H1 (cell line): ENCODE measurements at regions not wholly inside any gene's neighbourhood (a gene's known extent, or its start where the extent isn't known, plus 50 kb on each side); places are given as distances from the start of the nearest gene placed in this dataset.

Experiments
- CTCF ChIA-PET: fragments of 300-600 bp; sonication (Branson Sonifier 250); formaldehyde crosslinking; loops from one replicate; lab custom pipeline; 2021; ENCODE audit not compliant: partially characterized antibody; lab: Charles Lee
- POLR2A ChIA-PET: fragments of 300-600 bp; sonication (Branson Sonifier 250); formaldehyde crosslinking; loops from one replicate; lab custom pipeline; 2021; ENCODE audit warnings: inconsistent platforms; ENCODE audit not compliant: partially characterized antibody; lab: Charles Lee
- DNase-seq, 2 experiments: peaks; one replicate each; pipeline versions ENCODE4 v3.0.0 to v3.0.0-alpha.2; 2010 to 2022; ENCODE audit warnings: low spot score in 2 of 2, low read depth in 1 of 2, mixed read lengths in 1 of 2
- FAIRE-seq: peaks from 2 replicates; lab custom pipeline; 2011; peaks lifted over from hg19 to GRCh38; lab: Jason Lieb, UNC
- H2AFZ ChIP-seq: 2 replicates; pipeline ENCODE4 v1.8.1; 2012; ENCODE audit warnings: low read length, inconsistent platforms
- H2AK5ac ChIP-seq: 2 replicates; pipeline ENCODE4 v1.6.1; 2013; ENCODE audit warnings: low read depth, low read length
- H2BK120ac ChIP-seq: replicated peaks from 2 replicates; pipeline ENCODE3; 2013; ENCODE audit warnings: low read depth, low read length, inconsistent platforms
- H2BK12ac ChIP-seq: 2 replicates; pipeline ENCODE4 v1.6.1; 2013; ENCODE audit warnings: low read depth, low read length
- H2BK15ac ChIP-seq: 2 replicates; pipeline ENCODE4 v1.6.1; 2013; ENCODE audit warnings: low read length
- H2BK20ac ChIP-seq: 2 replicates; pipeline ENCODE4 v1.6.1; 2013; ENCODE audit warnings: low read length
- H2BK5ac ChIP-seq: 2 replicates; pipeline ENCODE4 v1.6.1; 2013; ENCODE audit warnings: low read depth, low read length
- H3K14ac ChIP-seq: 2 replicates; pipeline ENCODE4 v1.6.1; 2013; ENCODE audit warnings: inconsistent platforms; ENCODE audit not compliant: insufficient read length
- H3K18ac ChIP-seq: 2 replicates; pipeline ENCODE4 v1.6.1; 2013; ENCODE audit warnings: low read length; ENCODE audit errors: extremely low read depth
- H3K23ac ChIP-seq: 2 replicates; pipeline ENCODE4 v1.6.1; 2013; ENCODE audit warnings: inconsistent platforms; ENCODE audit not compliant: insufficient read length
- H3K23me2 ChIP-seq: 2 replicates; pipeline ENCODE4 v1.6.1; 2013; ENCODE audit warnings: low read depth, low read length
- H3K27ac ChIP-seq: 2 replicates; pipeline ENCODE4 v1.6.1; 2011; ENCODE audit warnings: low read depth, low read length, inconsistent platforms
- H3K27me3 ChIP-seq, 4 experiments: replicated peaks in 1 of 4; 1 replicate in 1 of 4; 2 replicates in 3 of 4; pipeline versions ENCODE4 v1.6.1 to v1.8.1; 2011 to 2013; ENCODE audit warnings: low read length in 3 of 4, mild to moderate bottlenecking in 3 of 4, inconsistent platforms in 2 of 4, mixed read lengths in 2 of 4, moderate library complexity in 1 of 4; ENCODE audit not compliant: control insufficient read depth in 3 of 4, insufficient read depth in 3 of 4; ENCODE audit errors: extremely low read depth in 1 of 4
- H3K36me3 ChIP-seq, 4 experiments: 2 replicates each; pipeline versions ENCODE4 v1.6.1 to v1.8.1; 2011 to 2013; ENCODE audit warnings: mild to moderate bottlenecking in 4 of 4, low read length in 3 of 4, moderate library complexity in 2 of 4, control low read depth in 1 of 4, inconsistent platforms in 1 of 4; ENCODE audit not compliant: insufficient read depth in 4 of 4, control insufficient read depth in 2 of 4
- H3K4ac ChIP-seq: replicated peaks from 2 replicates; pipeline ENCODE3; 2013; ENCODE audit warnings: low read length, low read depth, mixed read lengths, inconsistent platforms; ENCODE audit not compliant: insufficient read length
- H3K4me1 ChIP-seq, 4 experiments: replicated peaks in 1 of 4; 1 replicate in 1 of 4; 2 replicates in 3 of 4; pipeline versions ENCODE4 v1.6.1 to v1.8.1; 2011 to 2013; ENCODE audit warnings: low read length in 3 of 4, inconsistent platforms in 2 of 4, mixed read lengths in 1 of 4; ENCODE audit not compliant: insufficient read depth in 4 of 4, control insufficient read depth in 3 of 4
- H3K4me2 ChIP-seq, 2 experiments: 2 replicates each; pipeline versions ENCODE4 v1.6.1 to v1.8.1; 2011 to 2013; ENCODE audit warnings: low read depth in 2 of 2, low read length in 2 of 2, control low read depth in 1 of 2, inconsistent platforms in 1 of 2, mild to moderate bottlenecking in 1 of 2; ENCODE audit not compliant: insufficient read depth in 1 of 2
- H3K4me3 ChIP-seq, 4 experiments: fragments of 200-600, 300-600 bp in 1 of 4; sonication (generic), shearing (Covaris generic), sonication (Bioruptor Twin) in 1 of 4; 2 replicates each; pipeline versions ENCODE4 v1.5.1 to v1.8.1; 2011 to 2016; ENCODE audit warnings: low read length in 4 of 4, low read depth in 3 of 4, control low read depth in 2 of 4, inconsistent platforms in 2 of 4, mild to moderate bottlenecking in 2 of 4, mixed read lengths in 1 of 4, moderate library complexity in 1 of 4; ENCODE audit not compliant: insufficient read depth in 2 of 4; ENCODE audit errors: extremely low read depth in 1 of 4
- H3K56ac ChIP-seq: replicated peaks from 2 replicates; pipeline ENCODE3; 2013; ENCODE audit warnings: low read depth, mild to moderate bottlenecking, mixed read lengths, low read length, inconsistent platforms; ENCODE audit not compliant: insufficient read length
- H3K79me1 ChIP-seq: 2 replicates; pipeline ENCODE4 v1.6.1; 2013; ENCODE audit warnings: low read depth, low read length, control low read depth
- H3K79me2 ChIP-seq, 2 experiments: 2 replicates each; pipeline versions ENCODE4 v1.6.1 to v1.8.1; 2012 to 2013; ENCODE audit warnings: low read length in 2 of 2, mild to moderate bottlenecking in 2 of 2, inconsistent platforms in 1 of 2; ENCODE audit not compliant: insufficient read depth in 2 of 2, control insufficient read depth in 1 of 2
- H3K9ac ChIP-seq, 4 experiments: replicated peaks in 1 of 4; 1 replicate in 1 of 4; 2 replicates in 3 of 4; pipeline versions ENCODE4 v1.6.1 to v1.8.1; 2011 to 2013; ENCODE audit warnings: low read depth in 3 of 4, low read length in 3 of 4, control low read depth in 2 of 4, mild to moderate bottlenecking in 2 of 4, moderate library complexity in 2 of 4, inconsistent platforms in 1 of 4; ENCODE audit errors: extremely low read depth in 1 of 4
- H3K9me3 ChIP-seq, 2 experiments: 2 replicates each; pipeline versions ENCODE4 v1.6.1 to v1.8.1; 2012 to 2013; ENCODE audit warnings: mild to moderate bottlenecking in 2 of 2, moderate library complexity in 2 of 2, control low read depth in 1 of 2, inconsistent platforms in 1 of 2, low read depth in 1 of 2, low read length in 1 of 2, mixed read lengths in 1 of 2; ENCODE audit not compliant: insufficient read depth in 2 of 2
- H4K20me1 ChIP-seq, 2 experiments: replicated peaks in 1 of 2; 2 replicates each; pipeline versions ENCODE3 to v1.8.1; 2011 to 2013; ENCODE audit warnings: inconsistent platforms in 2 of 2, low read length in 2 of 2, mild to moderate bottlenecking in 1 of 2; ENCODE audit not compliant: insufficient read depth in 2 of 2, control insufficient read depth in 1 of 2
- H4K5ac ChIP-seq: 2 replicates; pipeline ENCODE4 v1.6.1; 2013; ENCODE audit warnings: low read length, low read depth, mixed read lengths, inconsistent platforms; ENCODE audit not compliant: insufficient read length
- H4K8ac ChIP-seq: 2 replicates; pipeline ENCODE4 v1.8.0; 2013; ENCODE audit warnings: mild to moderate bottlenecking, moderate library complexity, low read length, inconsistent platforms; ENCODE audit not compliant: insufficient read depth; ENCODE audit errors: extremely low read depth
- H4K91ac ChIP-seq: replicated peaks from 2 replicates; pipeline ENCODE3; 2013; ENCODE audit warnings: low read length, mixed read lengths, inconsistent platforms; ENCODE audit not compliant: insufficient read length
- PHF8 ChIP-seq: fragments of 200-600 bp; sonication (generic); conservative IDR thresholded peaks from 2 replicates; pipeline ENCODE4 v1.7.1; 2012; ENCODE audit warnings: low read depth, mild to moderate bottlenecking, inconsistent platforms, low read length, moderate library complexity
- RNF2 ChIP-seq: fragments of 200-900, 300-1000 bp; sonication (generic); IDR thresholded peaks from 2 replicates; pipeline ENCODE4 v1.7.1; 2016; ENCODE audit warnings: borderline replicate concordance, low read depth, mild to moderate bottlenecking, antibody characterized with exemption, low read length; ENCODE audit not compliant: poor library complexity, severe bottlenecking; ENCODE audit errors: missing control alignments
- TEAD4 ChIP-seq: IDR thresholded peaks from 2 replicates; pipeline ENCODE4 v1.6.1; 2012; ENCODE audit warnings: low read depth, low read length, inconsistent platforms, mixed read lengths
- WGBS, 2 experiments: shearing (Covaris generic) in 1 of 2; methylation state at CpG; one replicate each; pipeline versions ENCODE4 v1.1.6 to v1.1.7; 2013 to 2015; ENCODE audit warnings: low lambda C conversion rate in 2 of 2, mixed read lengths in 2 of 2, inconsistent platforms in 1 of 2, low coverage in 1 of 2, missing lambda C conversion rate in 1 of 2; ENCODE audit not compliant: insufficient replicate concordance in 2 of 2, insufficient coverage in 1 of 2, insufficient read length in 1 of 2; ENCODE audit errors: extremely low coverage in 1 of 2, missing lambda C conversion rate in 1 of 2; 5-methylcytosine and 5-hydroxymethylcytosine counted together
- TF ChIP-seq, protein P1 (sequence below), 3 experiments: IDR thresholded peaks; 1 replicate in 2 of 3; 2 replicates in 1 of 3; pipeline versions ENCODE4 v1.5.1 to v1.6.1; 2011; ENCODE audit warnings: low read length in 3 of 3, mild to moderate bottlenecking in 3 of 3, inconsistent platforms in 2 of 3, low read depth in 1 of 3, moderate library complexity in 1 of 3; ENCODE audit not compliant: insufficient read depth in 1 of 3; ENCODE audit errors: control extremely low read depth in 1 of 3

DNA sequence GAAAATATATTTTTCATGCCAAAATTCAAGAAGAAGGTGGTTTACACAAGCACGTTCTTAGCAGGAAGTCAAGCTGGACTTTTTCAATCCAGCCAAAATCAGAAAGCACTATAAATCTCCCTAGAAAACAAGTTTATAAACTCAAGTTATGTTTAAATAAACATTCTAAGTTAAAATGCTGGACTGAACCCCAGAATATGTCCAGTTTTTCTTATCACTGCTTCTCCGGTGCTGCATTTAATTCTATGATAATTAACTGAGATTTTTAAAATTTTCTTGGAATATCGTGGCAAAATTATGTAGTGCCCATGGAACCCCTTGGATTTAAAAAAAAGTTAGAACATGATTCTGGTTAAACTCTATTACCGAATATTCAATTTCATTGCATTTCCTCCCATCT lies 218.2 kb upstream of the MDFIC2 start:
- Histone ChIP-seq H2AFZ (no peak overlapping the region), H3K9ac (no peak overlapping the region), H2BK12ac (no peak overlapping the region), H3K27ac (no peak overlapping the region), H3K36me3 (no peaks in the 10 kb centered on the region), H3K56ac (no peak overlapping the region), H3K4me2 (no peak overlapping the region), H3K4me3 (no peak overlapping the region), H3K18ac (no peak overlapping the region), H2BK5ac (no peak overlapping the region), H3K79me1 (no peaks in the 10 kb centered on the region), H2BK20ac (no peak overlapping the region), H3K79me2 (no peaks in the 10 kb centered on the region), H4K8ac (no peak overlapping the region), H2BK120ac (no peak overlapping the region), H3K23me2 (no peaks in the 10 kb centered on the region), H4K5ac (no peak overlapping the region), H3K14ac (no peak overlapping the region), H2AK5ac (no peak overlapping the region), H2BK15ac (no peak overlapping the region), H3K9me3 (no peaks in the 10 kb centered on the region), H3K23ac (no peak overlapping the region), H3K4me1 (peaks cover 0 to 10% (median 7%) of the 10 kb centered on the region in 4 experiments; a peak in 4 of 7 replicates), H4K91ac (no peak overlapping the region), H4K20me1 (no peaks in the 10 kb centered on the region), H3K4ac (no peak overlapping the region), H3K27me3 (peaks cover 0 to 5% (median 0%) of the 10 kb centered on the region in 4 experiments; a peak in 3 of 7 replicates)
- TF ChIP-seq, protein P1, sequence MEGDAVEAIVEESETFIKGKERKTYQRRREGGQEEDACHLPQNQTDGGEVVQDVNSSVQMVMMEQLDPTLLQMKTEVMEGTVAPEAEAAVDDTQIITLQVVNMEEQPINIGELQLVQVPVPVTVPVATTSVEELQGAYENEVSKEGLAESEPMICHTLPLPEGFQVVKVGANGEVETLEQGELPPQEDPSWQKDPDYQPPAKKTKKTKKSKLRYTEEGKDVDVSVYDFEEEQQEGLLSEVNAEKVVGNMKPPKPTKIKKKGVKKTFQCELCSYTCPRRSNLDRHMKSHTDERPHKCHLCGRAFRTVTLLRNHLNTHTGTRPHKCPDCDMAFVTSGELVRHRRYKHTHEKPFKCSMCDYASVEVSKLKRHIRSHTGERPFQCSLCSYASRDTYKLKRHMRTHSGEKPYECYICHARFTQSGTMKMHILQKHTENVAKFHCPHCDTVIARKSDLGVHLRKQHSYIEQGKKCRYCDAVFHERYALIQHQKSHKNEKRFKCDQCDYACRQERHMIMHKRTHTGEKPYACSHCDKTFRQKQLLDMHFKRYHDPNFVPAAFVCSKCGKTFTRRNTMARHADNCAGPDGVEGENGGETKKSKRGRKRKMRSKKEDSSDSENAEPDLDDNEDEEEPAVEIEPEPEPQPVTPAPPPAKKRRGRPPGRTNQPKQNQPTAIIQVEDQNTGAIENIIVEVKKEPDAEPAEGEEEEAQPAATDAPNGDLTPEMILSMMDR (IDR thresholded peaks at IDR 0.05; ENCODE audit: control extremely low read depth in 1 of 3, insufficient read depth in 1 of 3, low read depth in 1 of 3, low read length in 3 of 3) = no peak
- no peak for TF ChIP-seq PHF8
- TF ChIP-seq RNF2 = no peak
- no peak for TF ChIP-seq TEAD4
- POLR2A ChIA-PET = no interaction called here
- no peak for FAIRE-seq
- 78% methylated on average over 4 of the region's 4 CpGs; no CpG with 5 or more reads in 1 of the 2 experiments for WGBS, 2 experiments
- DNase-seq = no peak
- CTCF ChIA-PET = interaction anchor here (1.0 to 1.1 kb wide), 2 partner anchors 218 to 223 kb away, joined by 3 read pairs; no protein-coding TSS in a partner anchor
